Thoracic aorta (tissue), 2 donors: ENCODE measurements at regions not wholly inside any gene's neighbourhood (a gene's known extent, or its start where the extent isn't known, plus 50 kb on each side); places are given as distances from the start of the nearest gene placed in this dataset.

Experiments used
- ATAC-seq: fragments of 150-250 bp; one replicate; pipeline ENCODE4 v1.8.0; 2017; ENCODE audit warnings: low read depth; ENCODE audit not compliant: insufficient number of reproducible peaks, low FRiP score
- DNase-seq: peaks from one replicate; pipeline ENCODE4 v3.0.0-alpha.2; 2020; ENCODE audit warnings: low spot score
- H3K27ac ChIP-seq, 2 donors: fragments of 200-600 bp; sonication (generic); 1 replicate in 1 of 2; 2 replicates in 1 of 2; pipeline ENCODE4 v1.5.1; 2016; ENCODE audit warnings: mild to moderate bottlenecking in 2 of 2, moderate library complexity in 2 of 2
- H3K27me3 ChIP-seq: fragments of 200-600 bp; sonication (generic); replicated peaks from 2 replicates; pipeline ENCODE4 v1.6.0; 2016; ENCODE audit warnings: mild to moderate bottlenecking; ENCODE audit not compliant: insufficient read depth
- H3K36me3 ChIP-seq: fragments of 200-600 bp; sonication (generic); one replicate; pipeline ENCODE4 v1.5.1; 2016
- H3K4me1 ChIP-seq, 2 donors: fragments of 200-600 bp; sonication (generic); 1 replicate in 1 of 2; 2 replicates in 1 of 2; pipeline versions ENCODE4 v1.5.1 to v1.6.0; 2016; ENCODE audit warnings: low read depth in 2 of 2, mild to moderate bottlenecking in 1 of 2; ENCODE audit not compliant: control insufficient read depth in 1 of 2
- H3K4me3 ChIP-seq: fragments of 200-600 bp; sonication (generic); 2 replicates; pipeline ENCODE4 v1.5.1; 2016; ENCODE audit warnings: mild to moderate bottlenecking
- H3K9me3 ChIP-seq: fragments of 200-600 bp; sonication (generic); 2 replicates; pipeline ENCODE4 v1.5.1; 2016
- TF ChIP-seq, protein P1 (sequence below): fragments of 200-600 bp; sonication (generic); IDR thresholded peaks from one replicate; pipeline ENCODE4 v1.5.1; 2019; ENCODE audit warnings: antibody characterized with exemption

DNA sequence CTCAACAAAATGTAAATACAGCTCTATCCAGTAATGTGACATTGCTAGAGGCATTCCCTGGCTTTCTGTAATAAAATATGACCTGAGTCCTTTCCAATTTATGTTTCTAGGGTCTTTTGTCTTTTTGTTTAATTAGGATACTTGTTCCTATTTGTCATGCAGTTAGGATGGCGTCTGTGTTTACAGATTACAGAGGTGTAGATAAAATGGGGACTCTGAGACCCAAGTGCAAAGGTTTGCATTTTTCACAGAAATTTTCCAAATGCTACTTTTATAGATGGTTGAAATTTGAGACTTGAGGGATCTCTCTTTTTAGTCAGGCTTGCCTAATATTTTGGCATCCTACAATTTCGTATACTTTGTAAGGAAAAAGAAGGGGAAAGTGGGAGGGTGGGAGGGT, 332.4 kb downstream of the PTEN start:
- H3K27me3 ChIP-seq = no peaks in the 10 kb centered on the region
- TF ChIP-seq, protein P1, sequence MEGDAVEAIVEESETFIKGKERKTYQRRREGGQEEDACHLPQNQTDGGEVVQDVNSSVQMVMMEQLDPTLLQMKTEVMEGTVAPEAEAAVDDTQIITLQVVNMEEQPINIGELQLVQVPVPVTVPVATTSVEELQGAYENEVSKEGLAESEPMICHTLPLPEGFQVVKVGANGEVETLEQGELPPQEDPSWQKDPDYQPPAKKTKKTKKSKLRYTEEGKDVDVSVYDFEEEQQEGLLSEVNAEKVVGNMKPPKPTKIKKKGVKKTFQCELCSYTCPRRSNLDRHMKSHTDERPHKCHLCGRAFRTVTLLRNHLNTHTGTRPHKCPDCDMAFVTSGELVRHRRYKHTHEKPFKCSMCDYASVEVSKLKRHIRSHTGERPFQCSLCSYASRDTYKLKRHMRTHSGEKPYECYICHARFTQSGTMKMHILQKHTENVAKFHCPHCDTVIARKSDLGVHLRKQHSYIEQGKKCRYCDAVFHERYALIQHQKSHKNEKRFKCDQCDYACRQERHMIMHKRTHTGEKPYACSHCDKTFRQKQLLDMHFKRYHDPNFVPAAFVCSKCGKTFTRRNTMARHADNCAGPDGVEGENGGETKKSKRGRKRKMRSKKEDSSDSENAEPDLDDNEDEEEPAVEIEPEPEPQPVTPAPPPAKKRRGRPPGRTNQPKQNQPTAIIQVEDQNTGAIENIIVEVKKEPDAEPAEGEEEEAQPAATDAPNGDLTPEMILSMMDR = no peak
- H3K27ac ChIP-seq = no peak overlapping the region
- no peaks in the 10 kb centered on the region for H3K36me3 ChIP-seq
- no peaks in the 10 kb centered on the region for H3K9me3 ChIP-seq
- H3K4me1 ChIP-seq = no peaks in the 10 kb centered on the region
- no peak for ATAC-seq
- DNase-seq = no peak
- H3K4me3 ChIP-seq = no peak overlapping the region

DNA sequence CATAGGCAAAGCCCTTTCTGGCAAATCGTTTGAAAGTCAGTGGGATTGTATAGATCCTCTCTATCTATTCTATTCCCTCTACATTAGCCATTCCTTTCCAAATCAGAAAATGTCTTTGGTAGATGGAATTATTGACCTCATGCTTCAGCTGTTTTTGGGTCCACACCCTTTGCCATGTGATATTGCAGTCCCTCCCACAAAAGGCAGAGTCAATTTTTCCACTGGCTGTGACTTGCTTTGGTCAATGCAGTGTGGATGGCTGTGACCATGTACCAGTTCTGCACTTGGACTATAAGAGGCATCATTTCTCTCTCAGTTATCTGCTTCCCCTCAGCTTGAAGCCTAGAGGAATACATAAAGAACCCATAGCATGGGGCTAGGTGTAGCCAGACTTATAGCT, 332.9 kb downstream of the PTEN start:
- H3K36me3 ChIP-seq = no peaks in the 10 kb centered on the region
- TF ChIP-seq, protein P1 = no peak
- no peaks in the 10 kb centered on the region for H3K9me3 ChIP-seq
- no peaks in the 10 kb centered on the region for H3K4me1 ChIP-seq
- H3K4me3 ChIP-seq = no peak overlapping the region
- ATAC-seq = no peak
- no peak overlapping the region for H3K27ac ChIP-seq
- H3K27me3 ChIP-seq = no peaks in the 10 kb centered on the region
- no peak for DNase-seq

DNA sequence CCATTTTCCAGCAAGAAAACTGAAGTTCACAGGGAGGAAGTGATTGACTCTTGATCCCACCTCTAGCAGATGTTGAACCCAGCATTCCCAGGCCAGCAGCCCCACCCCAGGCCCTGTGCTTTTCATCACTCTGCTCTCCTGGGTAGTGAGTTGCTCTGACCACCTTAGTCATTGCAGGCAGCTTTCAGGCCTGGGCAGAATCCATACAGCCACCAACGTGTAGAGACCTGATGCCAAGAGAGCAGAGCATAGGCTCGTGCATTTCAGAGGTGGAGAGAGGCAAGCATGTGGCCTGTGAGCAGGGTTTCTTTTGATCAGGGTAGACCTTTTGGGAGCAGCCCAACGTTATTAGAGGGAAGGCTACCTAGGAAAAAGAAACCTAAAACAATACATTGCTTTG, 334.6 kb downstream of the PTEN start:
- no peaks in the 10 kb centered on the region for H3K4me1 ChIP-seq
- no peak for DNase-seq
- no peak overlapping the region for H3K4me3 ChIP-seq
- H3K27me3 ChIP-seq = no peaks in the 10 kb centered on the region
- ATAC-seq = no peak
- H3K9me3 ChIP-seq = no peaks in the 10 kb centered on the region
- H3K36me3 ChIP-seq = no peaks in the 10 kb centered on the region
- H3K27ac ChIP-seq = no peak overlapping the region
- TF ChIP-seq, protein P1 = no peak

DNA sequence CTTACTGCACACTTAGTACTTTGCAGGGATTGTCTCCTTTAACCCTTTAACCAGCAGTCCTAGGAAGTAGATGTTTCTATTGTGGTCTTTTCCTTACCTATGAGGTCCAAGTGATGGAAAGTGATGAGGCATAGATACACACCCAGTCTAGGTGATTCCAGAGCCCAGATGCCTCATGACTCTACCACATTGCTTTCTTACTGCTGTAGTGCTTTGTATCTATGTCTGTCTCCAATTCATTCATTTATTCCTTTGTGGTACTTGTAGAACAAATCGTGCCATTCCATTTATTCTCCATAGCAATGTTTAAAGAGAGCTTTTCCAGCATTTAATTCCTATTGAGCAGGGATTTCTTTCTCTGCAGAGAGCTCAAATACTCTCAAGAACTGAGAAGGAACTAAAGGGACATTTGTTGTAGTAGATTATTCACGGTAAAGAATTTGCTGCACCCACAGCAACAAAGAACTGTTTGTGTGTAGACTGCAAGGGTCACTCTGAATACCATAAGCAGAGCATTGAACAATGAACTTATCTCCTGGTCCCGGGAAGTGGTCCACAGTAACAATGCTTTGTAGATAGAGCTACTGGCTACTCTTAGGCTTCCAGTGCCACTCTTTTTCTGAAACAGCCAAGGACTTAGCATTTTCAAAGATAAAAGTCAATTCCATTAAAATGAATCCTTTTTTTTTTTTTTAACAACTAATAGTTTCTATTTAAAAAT, 337.0 kb downstream of the PTEN start:
- Histone ChIP-seq H3K4me1 (no peaks in the 10 kb centered on the region), H3K36me3 (no peaks in the 10 kb centered on the region), H3K4me3 (no peak overlapping the region), H3K27ac (no peak overlapping the region), H3K9me3 (no peaks in the 10 kb centered on the region), H3K27me3 (no peaks in the 10 kb centered on the region)
- TF ChIP-seq, protein P1 = no peak
- DNase-seq (no peak), ATAC-seq (no peak)

DNA sequence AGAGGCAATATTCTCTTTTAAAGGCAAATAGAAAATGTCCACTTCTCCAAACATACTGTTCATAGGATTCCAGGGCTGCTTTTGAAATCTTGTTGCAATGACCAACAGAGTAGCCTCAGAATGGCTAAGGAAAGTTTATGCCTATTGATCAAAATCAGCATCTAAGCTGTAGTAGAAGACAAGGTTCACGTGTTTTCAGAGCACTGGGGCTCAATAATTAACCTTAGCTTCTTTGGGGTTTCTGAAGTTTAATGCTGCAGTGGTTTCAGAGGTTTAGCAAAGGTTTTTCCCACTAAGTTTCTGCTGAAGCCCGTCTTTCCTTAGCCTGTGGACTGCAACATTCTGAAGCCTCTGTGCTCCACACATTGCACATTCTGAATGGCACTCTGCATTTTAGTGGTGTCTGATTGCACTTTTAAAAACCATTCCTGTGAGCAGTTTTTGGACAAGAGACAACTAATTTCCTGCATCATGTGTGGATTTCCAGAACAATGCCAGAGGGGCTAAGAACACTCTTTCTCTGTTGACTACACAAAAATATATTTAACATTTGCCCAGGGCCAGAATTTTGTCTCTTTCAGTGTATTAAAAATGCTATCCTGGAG, 342.5 kb downstream of the PTEN start:
- ATAC-seq (no peak), DNase-seq (no peak)
- no peaks in the 10 kb centered on the region for H3K36me3 ChIP-seq
- TF ChIP-seq, protein P1 = no peak
- H3K4me1 ChIP-seq = no peaks in the 10 kb centered on the region
- H3K27ac ChIP-seq = no peak overlapping the region
- no peak overlapping the region for H3K4me3 ChIP-seq
- H3K27me3 ChIP-seq = no peaks in the 10 kb centered on the region
- no peaks in the 10 kb centered on the region for H3K9me3 ChIP-seq
